ENCODE measurements at regions not wholly inside any gene's neighbourhood (a gene's known extent, or its start where the extent isn't known, plus 50 kb on each side); places are given as distances from the start of the nearest gene placed in this dataset.
"Not testable (repeated sequence)": the region's sequence is repeated elsewhere in the genome, so short reads cannot be mapped to it uniquely, and the experiment has no call there.

DNA sequence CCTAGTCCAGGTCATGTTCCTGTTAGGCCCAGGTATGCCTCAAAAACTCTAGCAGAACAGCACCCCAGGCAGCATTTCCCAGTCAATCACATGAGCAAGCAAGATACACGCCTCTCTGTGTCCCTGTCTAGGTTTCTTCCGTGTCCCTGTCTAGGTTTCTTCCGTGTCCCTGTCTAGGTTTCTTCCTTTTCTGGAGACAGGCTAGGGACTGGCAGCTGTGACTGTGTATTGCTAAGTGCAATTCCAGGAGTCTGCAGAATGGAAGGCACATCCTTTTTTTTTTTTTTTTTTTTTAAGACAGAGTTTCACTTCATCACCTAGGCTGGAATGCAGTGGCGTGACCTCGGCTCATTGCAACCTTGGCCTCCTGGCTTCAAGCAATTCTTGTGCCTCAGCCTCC, 77.6 kb downstream of the SETD4 start:
- H3K27me3 ChIP-seq (ENCODE audit: control insufficient read depth in 1 of 2, insufficient read depth in 2 of 2, low read length in 2 of 2), result no peaks in the 10 kb centered on the region
- H3K9ac ChIP-seq (ENCODE audit: low read depth in 1 of 2, low read length in 2 of 2), result no peak overlapping the region
- H3K4me3 ChIP-seq (ENCODE audit: low read depth in 1 of 2, low read length in 2 of 2), result no peak overlapping the region
- H3K9me3 ChIP-seq (ENCODE audit: control insufficient read depth in 1 of 2, low read length in 2 of 2), result no peaks in the 10 kb centered on the region
- H3K4me1 ChIP-seq (ENCODE audit: control insufficient read depth in 1 of 2, insufficient read depth in 2 of 2, low read length in 2 of 2), result peaks cover 0 to 6% of the 10 kb centered on the region in 2 donors
- H3K36me3 ChIP-seq (ENCODE audit: control insufficient read depth in 1 of 2, insufficient read depth in 2 of 2, low read length in 2 of 2), result no peaks in the 10 kb centered on the region
- H3K27ac ChIP-seq (ENCODE audit: low read depth, low read length), result no peak overlapping the region

DNA sequence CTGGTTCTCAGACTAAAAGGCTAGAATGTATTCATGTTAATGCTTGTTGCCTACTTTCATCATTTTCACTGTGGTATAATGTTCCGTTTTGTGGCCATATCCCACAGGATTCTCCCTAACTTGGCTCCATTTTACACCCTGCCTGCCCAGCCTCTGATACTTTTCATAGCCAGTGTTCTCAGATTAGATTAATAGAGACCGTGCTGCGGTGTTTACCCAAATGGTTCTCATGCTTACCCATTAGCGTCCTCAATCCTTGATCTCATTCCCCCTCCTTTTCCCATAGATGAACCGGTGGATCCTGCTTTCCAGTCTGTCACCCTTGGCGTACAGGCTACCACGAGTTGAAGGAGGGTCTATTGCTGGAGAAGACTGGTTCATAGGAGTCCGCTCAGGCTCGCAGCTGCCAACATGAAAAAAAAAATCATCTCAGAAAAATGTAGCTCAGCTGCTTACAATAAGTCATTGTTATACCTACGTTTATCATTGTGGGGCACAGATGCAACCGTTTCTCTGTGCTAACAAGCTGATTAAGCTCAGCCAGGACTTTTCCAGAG, 78.7 kb downstream of the SETD4 start:
- Histone ChIP-seq H3K36me3 (ENCODE audit: control insufficient read depth in 1 of 2, insufficient read depth in 2 of 2, low read length in 2 of 2) (no peaks in the 10 kb centered on the region), H3K4me1 (ENCODE audit: control insufficient read depth in 1 of 2, insufficient read depth in 2 of 2, low read length in 2 of 2) (peaks cover 0 to 6% of the 10 kb centered on the region in 2 donors), H3K27ac (ENCODE audit: low read depth, low read length) (no peak overlapping the region), H3K27me3 (ENCODE audit: control insufficient read depth in 1 of 2, insufficient read depth in 2 of 2, low read length in 2 of 2) (no peaks in the 10 kb centered on the region), H3K9me3 (ENCODE audit: control insufficient read depth in 1 of 2, low read length in 2 of 2) (no peaks in the 10 kb centered on the region), H3K4me3 (ENCODE audit: low read depth in 1 of 2, low read length in 2 of 2) (no peak overlapping the region), H3K9ac (ENCODE audit: low read depth in 1 of 2, low read length in 2 of 2) (no peak overlapping the region)

DNA sequence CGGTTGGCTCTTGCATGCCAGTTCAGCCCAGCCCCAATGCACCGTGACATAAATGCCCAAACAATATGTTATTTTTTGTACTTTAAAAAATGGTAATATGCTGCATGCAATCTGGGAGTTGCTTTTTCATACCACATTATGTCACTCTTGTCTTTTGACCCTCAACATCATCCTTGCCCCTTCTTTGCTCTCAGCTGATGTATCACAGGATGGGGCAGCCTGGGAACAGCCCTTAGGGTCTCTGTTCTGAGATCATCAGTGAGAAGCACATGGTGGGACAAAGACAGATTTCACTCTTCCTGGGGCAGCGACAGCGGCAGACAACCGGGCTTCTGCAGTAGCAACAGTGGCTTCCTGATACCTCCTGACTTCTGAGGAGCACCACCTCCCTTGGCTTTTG, 79.5 kb downstream of the SETD4 start:
- H3K27ac ChIP-seq (ENCODE audit: low read depth, low read length), result no peak overlapping the region
- H3K4me1 ChIP-seq (ENCODE audit: control insufficient read depth in 1 of 2, insufficient read depth in 2 of 2, low read length in 2 of 2), result peaks cover 0 to 6% of the 10 kb centered on the region in 2 donors
- H3K36me3 ChIP-seq (ENCODE audit: control insufficient read depth in 1 of 2, insufficient read depth in 2 of 2, low read length in 2 of 2), result no peaks in the 10 kb centered on the region
- no peak overlapping the region for H3K4me3 ChIP-seq (ENCODE audit: low read depth in 1 of 2, low read length in 2 of 2)
- no peak overlapping the region for H3K9ac ChIP-seq (ENCODE audit: low read depth in 1 of 2, low read length in 2 of 2)
- H3K9me3 ChIP-seq (ENCODE audit: control insufficient read depth in 1 of 2, low read length in 2 of 2), result no peaks in the 10 kb centered on the region
- H3K27me3 ChIP-seq (ENCODE audit: control insufficient read depth in 1 of 2, insufficient read depth in 2 of 2, low read length in 2 of 2), result no peaks in the 10 kb centered on the region

DNA sequence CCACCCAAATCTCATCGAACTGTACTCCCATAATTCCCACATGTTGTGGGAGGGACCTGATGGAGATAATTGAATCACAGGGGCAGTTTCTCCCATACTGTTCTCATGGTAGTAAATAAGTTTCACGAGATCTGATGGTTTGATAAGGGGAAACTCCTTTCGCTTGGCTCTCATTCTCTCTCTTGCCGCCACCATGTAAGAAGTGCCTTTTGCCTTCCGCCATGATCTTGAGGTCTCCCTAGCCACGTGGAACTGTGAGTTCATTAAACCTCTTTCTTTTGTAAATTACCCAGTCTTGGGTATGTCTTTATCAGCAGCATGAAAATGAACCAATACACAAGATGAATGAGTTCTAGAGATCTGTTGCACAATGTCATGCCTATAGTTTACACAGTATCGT, 82.5 kb downstream of the SETD4 start:
- not testable (repeated sequence) for H3K4me1 ChIP-seq (ENCODE audit: control insufficient read depth in 1 of 2, insufficient read depth in 2 of 2, low read length in 2 of 2); H3K9me3 ChIP-seq (ENCODE audit: control insufficient read depth in 1 of 2, low read length in 2 of 2); H3K27ac ChIP-seq (ENCODE audit: low read depth, low read length); H3K27me3 ChIP-seq (ENCODE audit: control insufficient read depth in 1 of 2, insufficient read depth in 2 of 2, low read length in 2 of 2); H3K4me3 ChIP-seq (ENCODE audit: low read depth in 1 of 2, low read length in 2 of 2); H3K36me3 ChIP-seq (ENCODE audit: control insufficient read depth in 1 of 2, insufficient read depth in 2 of 2, low read length in 2 of 2); H3K9ac ChIP-seq (ENCODE audit: low read depth in 1 of 2, low read length in 2 of 2)

DNA sequence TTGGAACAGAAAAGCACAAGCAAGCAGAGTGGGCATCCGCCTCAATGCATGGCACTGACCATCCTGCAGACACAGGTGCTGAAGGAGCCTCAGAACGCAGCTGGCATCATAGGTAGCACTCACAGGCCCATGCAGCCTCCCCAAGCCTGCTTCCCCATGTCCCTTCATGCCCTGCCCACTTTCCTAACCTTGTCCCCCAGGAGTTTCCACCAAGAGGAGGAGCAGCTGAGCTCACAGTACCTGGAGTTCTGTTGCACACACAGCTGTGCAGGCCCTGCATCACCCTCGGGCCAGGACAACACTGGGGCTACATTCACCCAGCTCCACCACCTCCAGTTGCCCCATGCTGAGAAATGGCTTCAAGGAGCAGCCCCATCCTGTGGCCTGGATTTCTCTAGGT, 83.4 kb downstream of the SETD4 start:
- no peak overlapping the region for H3K9ac ChIP-seq (ENCODE audit: low read depth in 1 of 2, low read length in 2 of 2)
- H3K27ac ChIP-seq (ENCODE audit: low read depth, low read length), result no peak overlapping the region
- H3K4me3 ChIP-seq (ENCODE audit: low read depth in 1 of 2, low read length in 2 of 2), result no peak overlapping the region
- no peaks in the 10 kb centered on the region for H3K4me1 ChIP-seq (ENCODE audit: control insufficient read depth in 1 of 2, insufficient read depth in 2 of 2, low read length in 2 of 2)
- H3K27me3 ChIP-seq (ENCODE audit: control insufficient read depth in 1 of 2, insufficient read depth in 2 of 2, low read length in 2 of 2), result no peaks in the 10 kb centered on the region
- H3K9me3 ChIP-seq (ENCODE audit: control insufficient read depth in 1 of 2, low read length in 2 of 2), result no peaks in the 10 kb centered on the region
- H3K36me3 ChIP-seq (ENCODE audit: control insufficient read depth in 1 of 2, insufficient read depth in 2 of 2, low read length in 2 of 2), result no peaks in the 10 kb centered on the region

DNA sequence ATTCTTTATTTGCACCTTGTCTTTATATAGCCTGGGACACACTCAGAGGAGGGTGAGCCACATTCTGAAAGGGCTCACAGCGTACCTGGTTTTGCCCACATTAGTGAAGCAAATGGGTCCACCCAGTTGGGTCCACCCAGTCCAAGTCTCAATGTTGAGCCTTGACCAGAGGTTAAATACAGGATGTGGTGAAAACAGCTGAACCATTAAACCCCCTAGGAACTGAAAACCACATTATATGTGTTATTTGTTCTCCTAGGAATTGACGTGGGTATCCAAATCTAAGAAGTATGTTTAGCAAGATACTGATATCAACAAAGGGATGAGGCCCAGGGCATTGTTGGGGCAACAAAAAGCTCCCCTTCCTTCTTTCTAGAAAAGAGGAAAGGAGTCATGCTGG, 83.8 kb downstream of the SETD4 start:
- no peak overlapping the region for H3K4me3 ChIP-seq (ENCODE audit: low read depth in 1 of 2, low read length in 2 of 2)
- no peaks in the 10 kb centered on the region for H3K27me3 ChIP-seq (ENCODE audit: control insufficient read depth in 1 of 2, insufficient read depth in 2 of 2, low read length in 2 of 2)
- H3K4me1 ChIP-seq (ENCODE audit: control insufficient read depth in 1 of 2, insufficient read depth in 2 of 2, low read length in 2 of 2), result no peaks in the 10 kb centered on the region
- H3K36me3 ChIP-seq (ENCODE audit: control insufficient read depth in 1 of 2, insufficient read depth in 2 of 2, low read length in 2 of 2), result no peaks in the 10 kb centered on the region
- no peaks in the 10 kb centered on the region for H3K9me3 ChIP-seq (ENCODE audit: control insufficient read depth in 1 of 2, low read length in 2 of 2)
- no peak overlapping the region for H3K9ac ChIP-seq (ENCODE audit: low read depth in 1 of 2, low read length in 2 of 2)
- no peak overlapping the region for H3K27ac ChIP-seq (ENCODE audit: low read depth, low read length)

DNA sequence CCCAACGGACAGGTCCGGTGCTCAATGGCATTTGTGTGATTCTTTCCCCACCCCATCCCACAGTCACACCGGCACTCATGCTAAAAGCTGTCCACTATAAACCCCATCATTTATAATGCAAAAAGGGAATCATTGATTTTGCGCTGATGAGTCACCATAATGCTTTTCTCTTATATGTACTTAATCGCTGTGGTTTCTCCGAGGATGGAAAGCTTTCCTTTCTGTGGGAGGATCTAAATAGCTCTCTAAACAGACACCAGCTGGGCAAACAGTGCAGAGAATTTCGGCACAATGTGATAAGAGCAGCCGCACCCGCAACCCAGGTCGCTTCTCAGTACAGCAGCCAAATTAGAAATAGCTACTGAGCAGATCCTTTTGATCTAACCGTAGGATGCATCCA, 85.6 kb downstream of the SETD4 start:
- Histone ChIP-seq H3K9me3 (ENCODE audit: control insufficient read depth in 1 of 2, low read length in 2 of 2) (no peaks in the 10 kb centered on the region), H3K27me3 (ENCODE audit: control insufficient read depth in 1 of 2, insufficient read depth in 2 of 2, low read length in 2 of 2) (no peaks in the 10 kb centered on the region), H3K36me3 (ENCODE audit: control insufficient read depth in 1 of 2, insufficient read depth in 2 of 2, low read length in 2 of 2) (no peaks in the 10 kb centered on the region), H3K4me1 (ENCODE audit: control insufficient read depth in 1 of 2, insufficient read depth in 2 of 2, low read length in 2 of 2) (no peaks in the 10 kb centered on the region), H3K4me3 (ENCODE audit: low read depth in 1 of 2, low read length in 2 of 2) (peak overlapping the region in 1 of 2 donors; percentile 11), H3K9ac (ENCODE audit: low read depth in 1 of 2, low read length in 2 of 2) (no peak overlapping the region), H3K27ac (ENCODE audit: low read depth, low read length) (no peak overlapping the region)

DNA sequence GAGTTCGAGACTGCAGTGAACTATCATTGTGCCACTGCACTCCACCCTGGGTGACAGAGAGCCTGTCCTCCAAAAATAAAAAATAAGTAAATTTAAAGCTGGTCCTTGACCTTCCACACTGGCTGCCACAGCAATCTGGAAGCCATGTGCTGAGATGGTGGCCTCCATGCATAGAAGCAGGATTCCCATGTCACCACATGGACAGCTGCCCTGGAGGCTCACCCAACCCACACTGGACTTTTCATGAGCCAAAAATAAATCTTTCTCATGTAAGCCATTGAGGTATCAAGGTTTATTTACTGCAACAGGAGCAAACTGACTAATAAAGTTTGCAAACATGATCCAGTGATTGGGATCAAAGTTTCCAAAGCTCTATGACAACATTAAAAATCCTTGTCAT, 88.5 kb downstream of the SETD4 start:
- Histone ChIP-seq H3K27ac (ENCODE audit: low read depth, low read length) (no peak overlapping the region), H3K27me3 (ENCODE audit: control insufficient read depth in 1 of 2, insufficient read depth in 2 of 2, low read length in 2 of 2) (no peaks in the 10 kb centered on the region), H3K9ac (ENCODE audit: low read depth in 1 of 2, low read length in 2 of 2) (no peak overlapping the region), H3K9me3 (ENCODE audit: control insufficient read depth in 1 of 2, low read length in 2 of 2) (no peaks in the 10 kb centered on the region), H3K4me1 (ENCODE audit: control insufficient read depth in 1 of 2, insufficient read depth in 2 of 2, low read length in 2 of 2) (no peaks in the 10 kb centered on the region), H3K4me3 (ENCODE audit: low read depth in 1 of 2, low read length in 2 of 2) (no peak overlapping the region), H3K36me3 (ENCODE audit: control insufficient read depth in 1 of 2, insufficient read depth in 2 of 2, low read length in 2 of 2) (no peaks in the 10 kb centered on the region)

DNA sequence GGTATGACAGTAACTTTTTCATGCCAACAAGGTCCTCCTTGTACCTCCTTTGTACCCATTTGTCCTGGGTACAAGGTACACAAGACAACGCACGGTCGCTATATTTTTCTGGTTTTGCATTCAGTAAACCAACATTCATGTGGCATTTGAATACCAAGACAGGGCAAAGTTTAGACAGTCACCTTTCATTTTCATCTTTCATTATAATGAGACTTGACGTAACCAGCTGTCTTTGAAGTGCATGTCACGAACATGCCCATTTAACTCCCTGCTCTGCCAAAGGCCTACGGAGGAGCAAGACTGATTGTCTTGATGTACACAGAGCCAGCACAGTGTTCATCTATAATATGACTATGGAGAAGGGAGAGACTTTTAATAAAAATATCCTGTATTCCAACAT, 91.0 kb downstream of the SETD4 start:
- Histone ChIP-seq H3K4me1 (ENCODE audit: control insufficient read depth in 1 of 2, insufficient read depth in 2 of 2, low read length in 2 of 2) (no peaks in the 10 kb centered on the region), H3K27me3 (ENCODE audit: control insufficient read depth in 1 of 2, insufficient read depth in 2 of 2, low read length in 2 of 2) (no peaks in the 10 kb centered on the region), H3K36me3 (ENCODE audit: control insufficient read depth in 1 of 2, insufficient read depth in 2 of 2, low read length in 2 of 2) (no peaks in the 10 kb centered on the region), H3K9ac (ENCODE audit: low read depth in 1 of 2, low read length in 2 of 2) (no peak overlapping the region), H3K27ac (ENCODE audit: low read depth, low read length) (no peak overlapping the region), H3K4me3 (ENCODE audit: low read depth in 1 of 2, low read length in 2 of 2) (no peak overlapping the region), H3K9me3 (ENCODE audit: control insufficient read depth in 1 of 2, low read length in 2 of 2) (no peaks in the 10 kb centered on the region)

DNA sequence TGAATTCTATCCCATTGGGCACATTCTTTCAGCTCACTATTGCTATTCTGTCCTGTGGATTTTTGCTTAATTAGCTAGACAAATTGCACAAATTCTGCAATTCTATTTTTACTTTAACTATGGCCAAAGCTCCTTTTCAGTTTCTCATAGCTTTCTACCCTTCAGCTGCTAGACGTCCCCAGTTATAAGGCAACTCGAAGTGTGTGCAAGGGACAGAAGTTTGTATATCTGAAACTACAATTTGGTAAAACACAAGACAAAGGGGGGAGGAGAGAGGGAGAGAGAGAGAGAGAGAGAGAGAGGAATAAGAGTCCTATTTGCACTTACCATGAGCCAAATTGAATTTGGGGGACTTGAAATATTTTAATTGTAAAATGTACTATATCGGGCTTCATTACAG, 91.8 kb downstream of the SETD4 start:
- Histone ChIP-seq H3K36me3 (ENCODE audit: control insufficient read depth in 1 of 2, insufficient read depth in 2 of 2, low read length in 2 of 2) (no peaks in the 10 kb centered on the region), H3K4me3 (ENCODE audit: low read depth in 1 of 2, low read length in 2 of 2) (no peak overlapping the region), H3K27ac (ENCODE audit: low read depth, low read length) (no peak overlapping the region), H3K27me3 (ENCODE audit: control insufficient read depth in 1 of 2, insufficient read depth in 2 of 2, low read length in 2 of 2) (no peaks in the 10 kb centered on the region), H3K9me3 (ENCODE audit: control insufficient read depth in 1 of 2, low read length in 2 of 2) (no peaks in the 10 kb centered on the region), H3K4me1 (ENCODE audit: control insufficient read depth in 1 of 2, insufficient read depth in 2 of 2, low read length in 2 of 2) (no peaks in the 10 kb centered on the region), H3K9ac (ENCODE audit: low read depth in 1 of 2, low read length in 2 of 2) (no peak overlapping the region)

DNA sequence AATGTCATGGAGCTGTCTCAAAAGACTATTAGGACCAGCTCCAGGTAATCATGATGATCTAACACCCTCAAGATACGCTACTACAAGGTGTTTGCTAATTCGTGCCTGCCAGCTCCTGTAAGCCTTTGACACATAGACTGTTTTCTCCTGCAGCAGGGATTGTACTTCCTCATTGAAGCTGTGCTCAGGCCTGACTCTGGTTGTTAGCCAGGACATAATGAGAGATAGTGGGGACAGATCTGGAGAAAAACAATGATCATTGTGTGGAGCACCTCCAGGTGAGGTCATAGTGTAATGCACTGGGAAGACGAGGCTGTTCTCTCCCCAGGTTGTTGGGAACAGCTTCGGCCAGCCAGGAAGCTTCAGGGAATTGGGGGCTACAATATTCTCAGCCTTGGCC, 94.6 kb downstream of the SETD4 start:
- Histone ChIP-seq H3K4me1 (ENCODE audit: control insufficient read depth in 1 of 2, insufficient read depth in 2 of 2, low read length in 2 of 2) (no peaks in the 10 kb centered on the region), H3K36me3 (ENCODE audit: control insufficient read depth in 1 of 2, insufficient read depth in 2 of 2, low read length in 2 of 2) (no peaks in the 10 kb centered on the region), H3K4me3 (ENCODE audit: low read depth in 1 of 2, low read length in 2 of 2) (no peak overlapping the region), H3K27me3 (ENCODE audit: control insufficient read depth in 1 of 2, insufficient read depth in 2 of 2, low read length in 2 of 2) (no peaks in the 10 kb centered on the region), H3K27ac (ENCODE audit: low read depth, low read length) (no peak overlapping the region), H3K9me3 (ENCODE audit: control insufficient read depth in 1 of 2, low read length in 2 of 2) (no peaks in the 10 kb centered on the region), H3K9ac (ENCODE audit: low read depth in 1 of 2, low read length in 2 of 2) (no peak overlapping the region)
